GM10248 (cell line): ENCODE measurements at regions not wholly inside any gene's neighbourhood (a gene's known extent, or its start where the extent isn't known, plus 50 kb on each side); places are given as distances from the start of the nearest gene placed in this dataset.

Experiments
- CTCF ChIA-PET: fragments of 300-600 bp; sonication (Branson Sonifier 250); formaldehyde crosslinking; extraction: SDS; loops from one replicate; lab custom pipeline; 2021; ENCODE audit warnings: antibody characterized with exemption; lab: Yijun Ruan, JAX
- POLR2A ChIA-PET: fragments of 350-650 bp; sonication (Branson Sonifier 250); formaldehyde crosslinking; extraction: SDS; loops from one replicate; lab custom pipeline; 2020; ENCODE audit warnings: antibody characterized with exemption; lab: Yijun Ruan, JAX
- DNase-seq: peaks from one replicate; pipeline ENCODE4 v3.0.0; 2012; ENCODE audit errors: extremely low spot score
- CTCF ChIP-seq: IDR thresholded peaks from 2 replicates; pipeline ENCODE4 v1.5.1; 2012; ENCODE audit warnings: mild to moderate bottlenecking, low read depth; ENCODE audit errors: extremely low read depth, missing control alignments, control extremely low read depth

GRCh38 chr6:100144991-100145390 lies 151.0 kb upstream of the MCHR2 start:
- no peak for DNase-seq
- ChIA-PET POLR2A (no interaction called here), CTCF (interaction anchor here (1.9 kb wide), 1 partner anchor 13 kb away, joined by 7 read pairs; no protein-coding TSS in a partner anchor)
- TF ChIP-seq CTCF = no peak

GRCh38 chr6:100138346-100139022 lies 144.5 kb upstream of the MCHR2 start:
- no peak for DNase-seq
- no peak for TF ChIP-seq CTCF
- CTCF ChIA-PET = interaction anchor here (1.2 to 1.3 kb wide), 2 partner anchors 17 to 28 kb away, joined by 3 read pairs; no protein-coding TSS in a partner anchor
- POLR2A ChIA-PET = no interaction called here

GRCh38 chr6:100137759-100138158 lies 143.7 kb upstream of the MCHR2 start:
- no peak for DNase-seq
- TF ChIP-seq CTCF = no peak
- CTCF ChIA-PET = interaction anchor here (1.2 to 1.3 kb wide), 2 partner anchors 17 to 27 kb away, joined by 3 read pairs; no protein-coding TSS in a partner anchor
- POLR2A ChIA-PET = no interaction called here

GRCh38 chr6:100136590-100136989 lies 142.6 kb upstream of the MCHR2 start:
- ChIA-PET CTCF (no interaction called here), POLR2A (no interaction called here)
- DNase-seq = no peak
- no peak for TF ChIP-seq CTCF

GRCh38 chr6:100135977-100136376 lies 142.0 kb upstream of the MCHR2 start:
- no peak for DNase-seq
- POLR2A ChIA-PET = no interaction called here
- TF ChIP-seq CTCF = no peak
- CTCF ChIA-PET = no interaction called here

- no peak for TF ChIP-seq CTCF
- DNase-seq = no peak
- ChIA-PET CTCF (interaction anchor here (1.0 kb wide), 1 partner anchor 37 kb away, joined by 3 read pairs; no protein-coding TSS in a partner anchor), POLR2A (no interaction called here)
Measured at GRCh38 chr6:100134703-100135102, 140.7 kb upstream of the MCHR2 start.
